MM.1S (cell line): ENCODE measurements at regions not wholly inside any gene's neighbourhood (a gene's known extent, or its start where the extent isn't known, plus 50 kb on each side); places are given as distances from the start of the nearest gene placed in this dataset.

Experiments
- DNase-seq: peaks from one replicate; pipeline ENCODE4 v3.0.0-alpha.2; 2015
- H2AFZ ChIP-seq: fragments of 300-600 bp; sonication (generic); 2 replicates; pipeline ENCODE4 v1.6.0; 2016; ENCODE audit warnings: antibody characterized with exemption, low read length
- H3F3A ChIP-seq: fragments of 300-600 bp; sonication (generic); 2 replicates; pipeline ENCODE4 v1.6.1; 2016; ENCODE audit warnings: mild to moderate bottlenecking, antibody characterized with exemption, low read length, moderate library complexity, mixed read lengths; ENCODE audit not compliant: insufficient read depth
- H3K27ac ChIP-seq: fragments of 300-600 bp; sonication (generic); 2 replicates; pipeline ENCODE4 v1.5.1; 2016; ENCODE audit warnings: mild to moderate bottlenecking, low read length
- H3K27me3 ChIP-seq: fragments of 300-600 bp; sonication (generic); replicated peaks from 2 replicates; pipeline ENCODE4 v1.6.0; 2016; ENCODE audit warnings: low read length; ENCODE audit not compliant: insufficient read depth
- H3K36me3 ChIP-seq: fragments of 300-600 bp; sonication (generic); replicated peaks from 2 replicates; pipeline ENCODE4 v1.6.1; 2016; ENCODE audit warnings: mild to moderate bottlenecking, low read length, mixed read lengths; ENCODE audit not compliant: insufficient read depth
- H3K4me1 ChIP-seq: fragments of 300-600 bp; sonication (generic); 2 replicates; pipeline ENCODE4 v1.6.1; 2016; ENCODE audit warnings: low read length, mixed read lengths
- H3K4me2 ChIP-seq: fragments of 300-600 bp; sonication (generic); 2 replicates; pipeline ENCODE4 v1.6.0; 2016; ENCODE audit warnings: low read depth, low read length
- H3K4me3 ChIP-seq: fragments of 300-600 bp; sonication (generic); 2 replicates; pipeline ENCODE4 v1.5.1; 2016; ENCODE audit warnings: low read length, mixed read lengths
- H3K79me2 ChIP-seq: fragments of 300-600 bp; sonication (generic); 2 replicates; pipeline ENCODE4 v1.6.1; 2016; ENCODE audit warnings: mixed run types, low read length, mixed read lengths
- H3K9ac ChIP-seq: fragments of 300-600 bp; sonication (generic); 2 replicates; pipeline ENCODE4 v1.6.1; 2016; ENCODE audit warnings: low read length, mixed read lengths
- H3K9me2 ChIP-seq: fragments of 300-600 bp; sonication (generic); replicated peaks from 2 replicates; pipeline ENCODE4 v1.6.1; 2016; ENCODE audit warnings: mild to moderate bottlenecking, low read length, mixed read lengths; ENCODE audit not compliant: insufficient read depth
- H3K9me3 ChIP-seq: fragments of 300-600 bp; sonication (generic); replicated peaks from 2 replicates; pipeline ENCODE4 v1.6.1; 2016; ENCODE audit warnings: mild to moderate bottlenecking, low read length, mixed read lengths; ENCODE audit not compliant: insufficient read depth
- H4K20me1 ChIP-seq: fragments of 300-600 bp; sonication (generic); 2 replicates; pipeline ENCODE4 v1.6.1; 2016; ENCODE audit warnings: mild to moderate bottlenecking, low read length, moderate library complexity, mixed read lengths; ENCODE audit not compliant: insufficient read depth
- CTCF ChIP-seq: fragments of 300-600 bp; sonication (generic); IDR thresholded peaks from 2 replicates; pipeline ENCODE4 v1.5.1; 2016; ENCODE audit warnings: antibody characterized with exemption, low read length, mixed read lengths
- EZH2 ChIP-seq: fragments of 300-600 bp; sonication (generic); optimal IDR thresholded peaks from 2 replicates; pipeline ENCODE3; 2017; ENCODE audit warnings: low read depth, mild to moderate bottlenecking, antibody characterized with exemption, low read length, mixed read lengths
- EZH2phosphoT487 ChIP-seq: fragments of 300-600 bp; sonication (generic); IDR thresholded peaks from 2 replicates; pipeline ENCODE4 v1.6.1; 2018; ENCODE audit warnings: antibody characterized with exemption, low read length

- H3K4me1 ChIP-seq = no peaks in the 10 kb centered on the region
Measured at GRCh38 chr10:21281765-21282484, 243.6 kb downstream of the SKIDA1 start.

GRCh38 chr10:21280971-21281572 is 244.4 kb downstream of the SKIDA1 start:
- H3K4me1 ChIP-seq = no peaks in the 10 kb centered on the region
- H3K36me3 ChIP-seq = no peaks in the 10 kb centered on the region
- no peak overlapping the region for H3K4me3 ChIP-seq
- H2AFZ ChIP-seq = no peak overlapping the region
- no peaks in the 10 kb centered on the region for H4K20me1 ChIP-seq
- no peaks in the 10 kb centered on the region for H3F3A ChIP-seq
- TF ChIP-seq CTCF = no peak
- TF ChIP-seq EZH2 = no peak
- no peak for TF ChIP-seq EZH2phosphoT487
- no peaks in the 10 kb centered on the region for H3K9me2 ChIP-seq
- no peaks in the 10 kb centered on the region for H3K27me3 ChIP-seq
- H3K79me2 ChIP-seq = no peaks in the 10 kb centered on the region
- DNase-seq = no peak
- H3K4me2 ChIP-seq = no peak overlapping the region
- H3K9me3 ChIP-seq = no peaks in the 10 kb centered on the region
- no peak overlapping the region for H3K27ac ChIP-seq
- H3K9ac ChIP-seq = no peak overlapping the region

More at GRCh38 chr10:21281765-21282484, 243.6 kb downstream of the SKIDA1 start:
- Histone ChIP-seq H3F3A (no peaks in the 10 kb centered on the region), H3K9ac (no peak overlapping the region), H4K20me1 (no peaks in the 10 kb centered on the region), H3K4me2 (no peak overlapping the region), H3K36me3 (no peaks in the 10 kb centered on the region), H3K79me2 (no peaks in the 10 kb centered on the region), H3K9me2 (no peaks in the 10 kb centered on the region), H3K27me3 (no peaks in the 10 kb centered on the region), H3K9me3 (no peaks in the 10 kb centered on the region), H3K4me3 (no peak overlapping the region), H3K27ac (no peak overlapping the region), H2AFZ (no peak overlapping the region)
- TF ChIP-seq EZH2phosphoT487 = no peak
- TF ChIP-seq CTCF = no peak
- TF ChIP-seq EZH2 = no peak
- DNase-seq = no peak

- Histone ChIP-seq H3K4me3 (no peak overlapping the region), H4K20me1 (no peaks in the 10 kb centered on the region), H3F3A (no peaks in the 10 kb centered on the region), H3K36me3 (no peaks in the 10 kb centered on the region), H3K9me2 (no peaks in the 10 kb centered on the region), H3K4me1 (no peaks in the 10 kb centered on the region), H2AFZ (no peak overlapping the region), H3K27ac (no peak overlapping the region), H3K9me3 (no peaks in the 10 kb centered on the region), H3K27me3 (no peaks in the 10 kb centered on the region), H3K9ac (no peak overlapping the region), H3K4me2 (no peak overlapping the region), H3K79me2 (no peaks in the 10 kb centered on the region)
- TF ChIP-seq EZH2 (no peak), EZH2phosphoT487 (no peak), CTCF (no peak)
- no peak for DNase-seq
Measured at GRCh38 chr10:21280037-21280436, 245.4 kb downstream of the SKIDA1 start.
